Omental fat pad (tissue), 3 donors: ENCODE measurements at regions not wholly inside any gene's neighbourhood (a gene's known extent, or its start where the extent isn't known, plus 50 kb on each side); places are given as distances from the start of the nearest gene placed in this dataset.

Experiments used
- ATAC-seq: fragments of 150-250 bp; one replicate; pipeline ENCODE4 v1.9.1; 2016; ENCODE audit warnings: mild to moderate bottlenecking, moderate library complexity; ENCODE audit not compliant: low FRiP score
- DNase-seq: peaks from one replicate; pipeline ENCODE4 v3.0.0-alpha.2; 2019; ENCODE audit warnings: low spot score
- CTCF ChIP-seq, 3 donors: fragments of 450-650 bp; IDR thresholded peaks; one replicate each; pipeline ENCODE4 v1.5.1; 2016 to 2017; ENCODE audit warnings: antibody characterized with exemption in 3 of 3, mild to moderate bottlenecking in 3 of 3, moderate library complexity in 2 of 3

DNA sequence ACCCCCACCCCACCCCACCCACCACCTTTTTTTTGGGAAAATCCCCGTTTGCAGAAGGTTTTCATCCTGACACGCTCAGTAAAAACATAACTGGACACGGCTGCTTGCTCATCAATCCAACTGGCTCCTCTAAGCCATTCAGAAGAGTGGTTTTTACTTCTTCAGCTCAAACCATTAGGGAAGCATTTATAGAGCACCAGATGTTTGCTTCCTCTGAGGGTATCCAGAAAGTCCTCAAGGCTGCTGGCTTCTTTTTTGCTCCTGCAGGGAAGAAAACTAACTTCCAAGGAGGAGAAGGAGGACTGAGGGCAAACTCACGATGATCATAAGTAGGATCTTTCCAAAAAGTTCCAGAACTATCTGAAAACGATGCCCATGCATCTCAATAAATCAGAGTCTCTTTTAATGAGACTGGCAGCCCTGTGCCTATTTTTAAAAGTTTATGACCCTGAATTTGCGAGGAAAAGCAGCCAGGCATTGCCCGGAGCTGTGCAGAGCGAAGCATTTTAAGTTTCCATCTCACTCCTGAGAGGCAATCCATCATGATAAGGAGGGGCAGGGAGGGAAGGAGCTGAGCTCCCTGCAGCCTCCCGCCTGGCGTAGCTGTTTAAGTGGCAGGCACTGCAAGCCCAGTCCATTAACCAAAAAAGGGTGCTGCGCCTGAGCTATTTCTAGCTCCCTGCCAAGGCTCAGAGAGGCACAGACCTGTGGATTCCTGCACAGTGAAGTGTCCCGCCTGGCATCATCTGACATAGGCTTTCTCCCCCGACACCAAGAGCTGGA lies 146.3 kb upstream of the FOXF1 start:
- ATAC-seq (no peak), DNase-seq (no peak)
- no peak for TF ChIP-seq CTCF (IDR thresholded peaks at IDR 0.05)

DNA sequence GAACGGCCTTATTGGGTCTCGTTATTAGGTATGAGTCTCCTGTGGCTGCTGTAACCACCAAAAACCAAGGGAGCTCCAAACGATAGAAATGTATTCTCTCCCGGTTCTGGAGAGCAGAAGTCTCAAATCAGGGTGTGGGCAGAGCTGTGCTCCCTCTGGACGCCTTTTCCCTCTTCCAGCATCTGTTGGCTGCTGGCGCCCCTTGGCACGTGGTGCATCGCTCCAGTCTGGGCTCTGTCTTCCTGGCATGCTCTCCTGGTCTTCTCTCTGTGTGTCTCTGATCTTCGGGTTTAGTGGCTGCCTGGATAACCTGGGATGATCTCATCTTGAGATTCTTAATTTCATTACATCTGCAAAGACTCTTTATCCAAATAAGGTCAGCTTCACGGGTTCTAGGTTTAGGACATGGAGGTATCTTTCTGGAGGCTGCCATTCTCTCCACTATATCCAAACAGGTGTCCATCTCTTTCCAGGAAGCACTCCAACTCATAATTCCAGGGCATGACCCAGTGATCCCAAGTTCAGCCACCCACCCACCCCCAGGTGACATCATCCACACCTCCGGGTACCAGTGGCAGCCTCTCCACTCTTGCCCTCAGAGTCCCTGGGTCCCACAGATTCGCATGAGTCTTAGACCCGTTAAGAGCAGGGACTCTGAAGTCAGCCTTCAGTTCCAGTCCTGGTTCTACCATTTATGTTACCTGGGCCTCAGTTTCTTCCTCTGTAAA lies 145.5 kb upstream of the FOXF1 start:
- ATAC-seq: no peak
- DNase-seq: no peak
- TF ChIP-seq CTCF (IDR thresholded peaks at IDR 0.05): no peak

DNA sequence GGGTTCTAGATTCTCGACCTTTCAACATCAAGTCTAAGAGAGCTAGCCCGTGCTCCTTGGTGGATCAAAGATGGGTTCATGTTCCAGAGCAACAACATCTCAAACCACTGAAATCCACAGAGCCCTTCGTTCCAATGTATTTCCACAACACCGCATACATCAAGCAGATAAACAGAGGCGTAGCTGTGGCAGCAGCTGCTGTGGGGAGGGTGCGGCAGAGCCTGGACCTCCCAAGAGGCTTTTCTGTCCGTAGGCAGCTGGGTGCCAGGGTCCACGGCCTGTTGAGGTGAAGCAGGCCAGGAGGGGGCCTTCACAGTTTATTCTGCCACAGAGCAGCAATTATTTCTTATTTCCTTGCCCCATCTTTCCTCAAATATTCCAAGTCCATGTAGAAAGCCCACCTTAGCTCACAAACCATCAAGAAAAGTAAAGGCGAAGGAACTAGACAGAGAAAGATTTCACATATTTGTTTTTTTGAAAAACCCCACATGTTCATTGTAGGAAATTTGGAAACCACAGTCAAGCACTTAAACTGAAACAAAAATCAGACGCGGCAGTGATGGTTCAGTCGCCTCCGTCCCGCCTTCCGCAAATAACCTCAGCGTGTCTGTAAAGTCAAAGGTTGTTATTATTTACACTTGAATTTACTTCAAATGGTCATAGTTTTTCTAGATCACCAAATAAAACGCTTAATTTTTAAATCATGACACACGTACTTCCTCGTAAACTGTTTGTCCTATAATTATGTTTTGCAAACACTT lies 144.6 kb upstream of the FOXF1 start:
- ATAC-seq (no peak), DNase-seq (no peak)
- TF ChIP-seq CTCF (IDR thresholded peaks at IDR 0.05): no peak

DNA sequence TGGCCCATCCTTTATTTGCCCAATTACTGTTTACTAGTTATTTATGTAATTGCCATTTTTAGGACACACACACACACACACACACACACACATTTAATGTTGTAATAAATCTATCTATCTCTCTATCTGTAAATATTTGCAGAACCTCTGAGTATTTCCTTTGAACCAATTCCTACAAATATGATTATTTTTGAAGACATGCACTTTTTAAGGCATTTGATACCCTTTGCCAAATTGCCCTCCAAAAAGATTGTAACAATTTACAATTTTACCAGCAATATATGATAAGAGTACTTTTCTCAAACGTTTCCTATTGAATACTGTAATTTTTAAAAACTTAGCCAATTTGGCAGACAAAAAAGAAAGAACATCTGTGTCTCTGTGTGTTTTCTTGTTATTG lies 143.8 kb upstream of the FOXF1 start:
- DNase-seq: no peak
- no peak for TF ChIP-seq CTCF (IDR thresholded peaks at IDR 0.05)
- ATAC-seq: no peak

DNA sequence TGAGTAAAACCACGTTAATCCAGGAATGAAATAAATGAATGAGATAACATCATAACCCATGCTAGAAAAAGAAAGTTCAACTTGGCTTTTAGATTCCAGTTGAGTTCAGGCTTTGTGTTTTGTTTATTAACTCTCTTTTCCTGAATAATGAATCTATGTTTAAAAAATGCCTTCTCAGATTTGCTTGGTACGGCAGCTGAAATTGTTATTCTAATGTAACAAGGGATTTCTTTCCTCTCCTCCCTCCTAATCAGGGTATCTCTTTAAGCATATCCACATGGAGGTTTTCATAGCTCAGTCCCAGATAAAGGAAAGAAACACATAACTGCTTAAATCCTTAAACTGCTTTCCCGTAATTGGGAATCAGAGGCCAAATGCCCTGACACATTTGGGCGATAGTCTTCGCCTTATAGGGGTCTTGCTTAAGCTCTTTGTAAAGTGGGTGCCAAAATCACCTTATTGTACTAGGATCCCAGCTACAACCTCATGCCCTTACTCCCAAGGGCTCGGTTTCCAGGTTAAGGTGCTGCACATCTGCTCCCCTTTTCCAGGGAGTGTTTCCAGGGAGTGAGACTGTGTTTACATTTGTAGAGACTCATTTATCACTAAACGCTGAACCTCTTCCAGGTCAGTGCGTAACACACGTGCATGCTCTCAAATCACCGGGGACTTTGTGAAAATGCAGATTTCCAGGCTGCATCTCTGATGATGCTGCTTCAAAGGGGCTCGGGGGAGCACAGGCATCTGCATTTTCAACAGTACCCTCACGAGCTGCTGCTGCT lies 142.8 kb upstream of the FOXF1 start:
- no peak for TF ChIP-seq CTCF (IDR thresholded peaks at IDR 0.05)
- ATAC-seq: no peak
- DNase-seq: no peak

DNA sequence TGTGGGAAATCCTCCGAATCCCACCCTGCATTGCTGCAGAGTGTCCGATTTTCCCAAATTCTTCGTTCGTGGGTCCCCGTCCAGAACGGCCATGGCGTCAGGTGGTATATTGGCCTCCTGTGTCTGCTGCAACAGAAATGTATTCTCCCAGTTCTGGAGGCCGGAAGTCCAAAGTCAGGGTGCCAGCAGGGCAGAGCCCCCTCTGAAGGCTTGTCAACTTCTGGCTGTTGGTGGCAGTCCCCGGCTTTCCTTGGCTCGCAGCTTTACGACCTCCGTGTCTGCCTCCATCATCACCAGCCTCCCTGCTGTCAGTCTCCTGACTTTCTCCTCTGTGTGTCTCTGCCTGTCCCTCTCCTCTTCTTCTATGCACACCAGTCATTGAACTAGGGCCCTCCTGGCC lies 142.1 kb upstream of the FOXF1 start:
- no peak for TF ChIP-seq CTCF (IDR thresholded peaks at IDR 0.05)
- DNase-seq (no peak), ATAC-seq (no peak)
